Activated CD4-positive, alpha-beta memory T cell treated with anti-CD3 and anti-CD28 coated beads for 36 hours (primary cell): ENCODE measurements at regions not wholly inside any gene's neighbourhood (a gene's known extent, or its start where the extent isn't known, plus 50 kb on each side); places are given as distances from the start of the nearest gene placed in this dataset.

Experiments used
- CTCF ChIA-PET: fragments of 350-600 bp; sonication (Branson Sonifier 250); formaldehyde crosslinking; loops from one replicate; lab custom pipeline; 2021; ENCODE audit warnings: antibody characterized with exemption, inconsistent platforms; lab: Charles Lee
- POLR2A ChIA-PET: fragments of 350-600 bp; sonication (Branson Sonifier 250); formaldehyde crosslinking; loops from one replicate; lab custom pipeline; 2021; ENCODE audit warnings: antibody characterized with exemption; lab: Charles Lee
- DNase-seq: peaks from one replicate; pipeline ENCODE4 v3.0.0-alpha.2; 2020
- H3K27ac Mint-ChIP-seq: one replicate; pipeline ENCODE4 v1.8.0; 2021; ENCODE audit warnings: mixed read lengths
- H3K27me3 Mint-ChIP-seq: one replicate; pipeline ENCODE4 v1.8.0; 2021; ENCODE audit warnings: mixed read lengths
- H3K36me3 Mint-ChIP-seq: one replicate; pipeline ENCODE4 v1.8.0; 2021; ENCODE audit warnings: mixed read lengths
- H3K4me1 Mint-ChIP-seq: one replicate; pipeline ENCODE4 v1.8.0; 2021; ENCODE audit warnings: low read depth, mixed read lengths
- H3K4me3 Mint-ChIP-seq: one replicate; pipeline ENCODE4 v1.8.0; 2021; ENCODE audit warnings: mild to moderate bottlenecking, mixed read lengths
- H3K9me3 Mint-ChIP-seq: one replicate; pipeline ENCODE4 v1.8.0; 2021; ENCODE audit warnings: mixed read lengths
- intact Hi-C: fragments of 100-400 bp; cut with micrococcal nuclease; formaldehyde crosslinking; loops from one replicate; pipeline ENCODE4 v1.15.1; 2023

DNA sequence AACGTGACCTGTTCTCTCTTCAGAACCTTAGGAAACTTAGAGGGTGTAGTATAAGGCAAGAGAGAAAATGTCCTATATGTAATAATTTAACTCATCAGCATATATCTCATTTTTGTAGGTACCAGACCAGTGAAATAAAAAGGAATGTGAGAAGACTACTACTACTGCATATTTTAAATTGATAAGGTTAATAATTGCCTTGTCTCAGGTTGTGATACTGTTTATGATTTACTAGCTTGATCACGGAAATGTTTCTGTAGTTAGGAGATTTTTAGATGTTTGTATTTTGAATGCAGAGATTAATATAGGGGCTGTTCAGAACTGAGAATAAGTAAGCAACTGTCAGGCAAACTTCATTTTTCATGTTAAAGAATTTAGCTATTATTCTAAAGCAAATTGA, 1563.4 kb downstream of the C4orf33 start:
- intact Hi-C loops, result no loop called here

GRCh38 chr4:130668859-130669258, 1572.9 kb downstream of the C4orf33 start:
- Mint-ChIP-seq H3K36me3 (no peaks in the 10 kb centered on the region), H3K9me3 (peaks cover 9% of the 10 kb centered on the region), H3K27me3 (no peaks in the 10 kb centered on the region), H3K4me3 (no peak overlapping the region), H3K4me1 (no peaks in the 10 kb centered on the region), H3K27ac (no peak overlapping the region)
- DNase-seq, result no peak
- intact Hi-C loops, result no loop called here
- ChIA-PET POLR2A (no interaction called here), CTCF (no interaction called here)

More for the DNA sequence above, 1563.4 kb downstream of the C4orf33 start:
- POLR2A ChIA-PET, result no interaction called here
- CTCF ChIA-PET, result no interaction called here
- Mint-ChIP-seq H3K36me3 (no peaks in the 10 kb centered on the region), H3K4me3 (no peak overlapping the region), H3K27ac (no peak overlapping the region), H3K9me3 (peaks cover 16% of the 10 kb centered on the region), H3K27me3 (no peaks in the 10 kb centered on the region), H3K4me1 (no peaks in the 10 kb centered on the region)
- no peak for DNase-seq

- Mint-ChIP-seq H3K4me1 (no peaks in the 10 kb centered on the region), H3K27ac (no peak overlapping the region), H3K36me3 (no peaks in the 10 kb centered on the region), H3K27me3 (no peaks in the 10 kb centered on the region), H3K9me3 (peaks cover 4% of the 10 kb centered on the region), H3K4me3 (no peak overlapping the region)
- intact Hi-C loops, result no loop called here
- ChIA-PET POLR2A (no interaction called here), CTCF (no interaction called here)
- DNase-seq, result no peak
Observed at GRCh38 chr4:130675266-130675665, 1579.3 kb downstream of the C4orf33 start.

- CTCF ChIA-PET, result no interaction called here
- DNase-seq, result no peak
- POLR2A ChIA-PET, result no interaction called here
- Mint-ChIP-seq H3K27ac (no peak overlapping the region), H3K4me3 (no peak overlapping the region), H3K4me1 (no peaks in the 10 kb centered on the region), H3K9me3 (peaks cover 3% of the 10 kb centered on the region), H3K27me3 (no peaks in the 10 kb centered on the region), H3K36me3 (no peaks in the 10 kb centered on the region)
- intact Hi-C loops, result no loop called here
Observed at GRCh38 chr4:130689181-130689580, 1593.2 kb downstream of the C4orf33 start.

GRCh38 chr4:130698251-130698650, 1602.3 kb downstream of the C4orf33 start:
- Mint-ChIP-seq H3K4me3 (no peak overlapping the region), H3K27ac (no peak overlapping the region), H3K27me3 (no peaks in the 10 kb centered on the region), H3K4me1 (no peaks in the 10 kb centered on the region), H3K36me3 (no peaks in the 10 kb centered on the region), H3K9me3 (peaks cover 6% of the 10 kb centered on the region)
- no peak for DNase-seq
- POLR2A ChIA-PET, result no interaction called here
- intact Hi-C loops, result no loop called here
- CTCF ChIA-PET, result no interaction called here

DNA sequence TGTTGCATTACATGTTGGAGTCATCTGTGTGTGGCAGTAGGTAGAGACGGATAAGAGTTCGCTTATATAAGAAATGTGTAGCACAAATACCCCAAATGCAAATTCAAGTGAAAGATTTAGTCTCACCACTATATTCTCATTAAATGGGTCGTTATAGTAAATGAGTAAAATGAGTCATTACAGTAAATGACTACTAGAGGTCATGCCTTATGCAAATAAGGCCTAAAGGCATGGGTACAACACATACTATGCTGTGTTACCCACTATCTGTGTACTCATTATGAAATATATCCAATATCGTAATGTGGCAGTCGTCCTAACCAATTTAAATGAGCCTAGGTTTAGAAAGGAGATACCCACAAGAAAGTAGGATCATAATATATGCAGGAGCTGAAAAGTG, 1603.1 kb downstream of the C4orf33 start:
- ChIA-PET CTCF (no interaction called here), POLR2A (no interaction called here)
- intact Hi-C loops, result no loop called here

DNA sequence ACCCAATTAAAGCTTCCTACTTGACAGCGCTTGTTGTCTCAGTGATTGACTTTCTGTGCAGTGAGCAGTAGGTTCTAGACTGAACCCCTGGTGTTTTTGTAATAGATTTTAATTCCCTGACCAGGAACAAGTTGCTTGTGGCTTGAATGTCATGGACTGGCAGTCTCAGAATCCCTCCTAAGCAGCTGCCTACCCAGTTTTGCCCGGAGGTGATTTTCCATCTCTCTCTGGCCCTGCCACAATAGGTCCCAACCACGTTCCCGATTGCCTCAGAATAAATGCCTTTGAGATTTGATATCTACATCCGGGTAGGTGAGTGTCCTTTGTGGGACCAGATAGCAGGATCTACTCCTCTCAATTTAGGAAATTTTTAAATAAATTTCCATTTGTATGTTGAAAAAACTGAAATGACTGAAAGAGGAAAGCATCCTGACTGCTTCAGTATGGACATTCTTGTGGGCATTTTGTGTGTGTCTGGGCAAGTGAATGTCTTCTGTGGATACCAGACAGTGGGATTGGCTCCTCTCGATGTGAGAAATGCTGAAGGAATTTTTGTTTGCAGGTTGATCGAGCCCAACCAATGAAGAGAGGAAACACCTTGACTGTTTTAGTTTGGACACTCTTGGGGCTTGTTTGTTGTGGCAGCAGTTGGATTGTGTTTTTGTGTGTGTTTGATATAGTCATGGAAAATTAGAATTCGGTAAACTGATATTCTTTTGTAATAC, 1607.4 kb downstream of the C4orf33 start:
- Mint-ChIP-seq H3K4me3 (no peak overlapping the region), H3K9me3 (peaks cover 13% of the 10 kb centered on the region), H3K4me1 (no peaks in the 10 kb centered on the region), H3K27me3 (no peaks in the 10 kb centered on the region), H3K27ac (no peak overlapping the region), H3K36me3 (no peaks in the 10 kb centered on the region)
- intact Hi-C loops, result no loop called here
- DNase-seq, result no peak
- POLR2A ChIA-PET, result no interaction called here
- CTCF ChIA-PET, result no interaction called here

More for the DNA sequence above, 1603.1 kb downstream of the C4orf33 start:
- Mint-ChIP-seq H3K4me3 (no peak overlapping the region), H3K27ac (no peak overlapping the region), H3K27me3 (no peaks in the 10 kb centered on the region), H3K9me3 (peaks cover 6% of the 10 kb centered on the region), H3K36me3 (no peaks in the 10 kb centered on the region), H3K4me1 (no peaks in the 10 kb centered on the region)
- DNase-seq, result no peak

DNA sequence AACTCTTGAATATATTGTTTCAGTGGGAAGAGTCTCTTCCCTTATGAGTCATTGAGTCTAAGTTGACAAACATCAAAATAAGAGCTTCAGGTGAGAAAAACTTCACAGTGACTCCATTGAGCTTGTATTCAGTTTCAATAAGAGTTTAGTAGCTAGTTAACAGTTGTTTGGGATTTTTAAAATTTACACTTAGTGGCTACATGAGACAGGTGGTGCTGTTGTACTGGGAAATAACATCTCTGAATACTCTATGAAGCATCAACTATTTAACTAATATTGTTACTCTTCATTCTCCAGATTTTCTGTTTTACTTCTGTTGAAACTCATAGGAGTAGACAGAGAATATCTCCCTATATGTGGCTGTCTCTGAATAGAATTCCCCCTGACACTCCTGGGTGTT, 1609.1 kb downstream of the C4orf33 start:
- Mint-ChIP-seq H3K4me1 (no peaks in the 10 kb centered on the region), H3K9me3 (peaks cover 13% of the 10 kb centered on the region), H3K4me3 (no peak overlapping the region), H3K27me3 (no peaks in the 10 kb centered on the region), H3K27ac (no peak overlapping the region), H3K36me3 (no peaks in the 10 kb centered on the region)
- DNase-seq, result no peak
- ChIA-PET POLR2A (no interaction called here), CTCF (no interaction called here)
- intact Hi-C loops, result no loop called here

DNA sequence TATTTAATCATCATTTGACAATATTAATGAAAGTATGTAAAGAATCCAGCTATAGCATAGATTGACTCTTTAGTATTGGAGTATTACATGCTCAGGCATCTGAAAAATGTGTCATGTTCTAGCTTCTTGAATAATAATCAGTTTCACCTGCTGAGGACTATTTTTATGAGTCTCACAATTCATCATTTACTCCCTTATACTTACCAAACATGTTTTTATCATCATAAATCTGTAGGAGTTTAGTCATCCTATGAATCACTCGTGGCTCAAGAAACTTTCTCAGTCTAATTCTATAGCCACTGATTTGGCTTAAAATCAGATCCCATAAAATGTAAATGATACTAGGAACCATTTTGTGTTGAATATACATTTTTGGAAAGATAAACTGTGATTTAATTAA, 1616.1 kb downstream of the C4orf33 start:
- Mint-ChIP-seq H3K36me3 (no peaks in the 10 kb centered on the region), H3K4me3 (no peak overlapping the region), H3K27ac (no peak overlapping the region), H3K4me1 (no peaks in the 10 kb centered on the region), H3K27me3 (no peaks in the 10 kb centered on the region), H3K9me3 (peaks cover 12% of the 10 kb centered on the region)
- no peak for DNase-seq
- intact Hi-C loops, result no loop called here
- CTCF ChIA-PET, result no interaction called here
- POLR2A ChIA-PET, result no interaction called here

DNA sequence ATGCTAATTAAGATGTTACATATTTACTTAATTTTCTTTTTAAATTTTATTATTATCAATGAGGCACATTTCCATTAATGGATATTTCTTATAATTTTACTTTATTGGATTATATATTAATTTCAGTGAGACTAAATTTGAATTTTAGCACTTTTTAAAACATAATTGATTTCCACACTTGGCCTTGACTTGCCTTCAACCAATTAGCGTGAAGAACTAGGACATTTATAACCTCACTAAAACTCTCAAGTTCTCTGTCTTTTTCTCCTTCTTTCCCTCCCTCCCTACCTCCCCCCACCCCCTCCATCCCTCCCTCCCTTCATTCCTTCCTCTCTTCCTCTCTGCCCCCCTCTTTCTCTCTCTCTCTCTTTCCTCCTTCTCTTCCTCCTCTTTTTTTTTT, 1618.1 kb downstream of the C4orf33 start:
- intact Hi-C loops, result no loop called here
- Mint-ChIP-seq H3K27ac (no peak overlapping the region), H3K4me3 (no peak overlapping the region), H3K27me3 (no peaks in the 10 kb centered on the region), H3K9me3 (peaks cover 6% of the 10 kb centered on the region), H3K4me1 (no peaks in the 10 kb centered on the region), H3K36me3 (no peaks in the 10 kb centered on the region)
- POLR2A ChIA-PET, result no interaction called here
- no peak for DNase-seq
- CTCF ChIA-PET, result no interaction called here

- Mint-ChIP-seq H3K9me3 (peaks cover 3% of the 10 kb centered on the region), H3K36me3 (no peaks in the 10 kb centered on the region), H3K4me1 (no peaks in the 10 kb centered on the region), H3K4me3 (no peak overlapping the region), H3K27ac (no peak overlapping the region), H3K27me3 (no peaks in the 10 kb centered on the region)
- DNase-seq, result no peak
- intact Hi-C loops, result no loop called here
- POLR2A ChIA-PET, result no interaction called here
- CTCF ChIA-PET, result no interaction called here
Observed at GRCh38 chr4:130722361-130722760, 1626.4 kb downstream of the C4orf33 start.

- Mint-ChIP-seq H3K27me3 (no peaks in the 10 kb centered on the region), H3K9me3 (peaks cover 44% of the 10 kb centered on the region), H3K27ac (no peak overlapping the region), H3K36me3 (no peaks in the 10 kb centered on the region), H3K4me1 (no peaks in the 10 kb centered on the region), H3K4me3 (no peak overlapping the region)
- POLR2A ChIA-PET, result no interaction called here
- CTCF ChIA-PET, result no interaction called here
- DNase-seq, result no peak
- intact Hi-C loops, result no loop called here
Observed at GRCh38 chr4:130736436-130737185, 1640.7 kb downstream of the C4orf33 start.

DNA sequence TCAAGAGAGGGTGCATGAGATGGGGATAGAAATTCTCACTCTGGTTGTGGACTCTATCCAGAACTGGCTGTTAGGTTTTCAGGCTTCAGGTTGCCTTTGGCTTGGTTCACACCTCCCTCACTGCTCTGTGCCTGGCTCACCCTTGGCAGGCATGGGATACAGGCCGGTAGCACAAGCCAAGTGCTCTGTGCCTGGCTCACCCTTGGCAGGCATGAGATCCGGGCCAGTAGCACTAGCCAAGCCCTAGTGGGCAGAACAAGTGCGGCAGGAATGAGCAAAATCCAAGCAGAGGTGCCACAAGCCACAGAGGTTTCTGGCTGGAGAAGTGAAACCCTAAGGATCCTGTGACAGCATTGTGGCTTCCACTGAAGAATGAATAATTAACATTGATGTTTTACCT, 1642.3 kb downstream of the C4orf33 start:
- intact Hi-C loops, result no loop called here
- H3K4me3 Mint-ChIP-seq, result no peak overlapping the region

More for the DNA sequence above, 1642.3 kb downstream of the C4orf33 start:
- ChIA-PET POLR2A (no interaction called here), CTCF (no interaction called here)
- Mint-ChIP-seq H3K4me1 (no peaks in the 10 kb centered on the region), H3K27ac (no peak overlapping the region), H3K36me3 (no peaks in the 10 kb centered on the region), H3K9me3 (peaks cover 42% of the 10 kb centered on the region), H3K27me3 (no peaks in the 10 kb centered on the region)
- no peak for DNase-seq
